H1 (cell line): ENCODE measurements at regions not wholly inside any gene's neighbourhood (a gene's known extent, or its start where the extent isn't known, plus 50 kb on each side); places are given as distances from the start of the nearest gene placed in this dataset.

ENCODE experiments used
- CTCF ChIA-PET: fragments of 300-600 bp; sonication (Branson Sonifier 250); formaldehyde crosslinking; loops from one replicate; lab custom pipeline; 2021; ENCODE audit not compliant: partially characterized antibody; lab: Charles Lee
- POLR2A ChIA-PET: fragments of 300-600 bp; sonication (Branson Sonifier 250); formaldehyde crosslinking; loops from one replicate; lab custom pipeline; 2021; ENCODE audit warnings: inconsistent platforms; ENCODE audit not compliant: partially characterized antibody; lab: Charles Lee
- DNase-seq, 2 experiments: peaks; one replicate each; pipeline versions ENCODE4 v3.0.0 to v3.0.0-alpha.2; 2010 to 2022; ENCODE audit warnings: low spot score in 2 of 2, low read depth in 1 of 2, mixed read lengths in 1 of 2
- FAIRE-seq: peaks from 2 replicates; lab custom pipeline; 2011; peaks lifted over from hg19 to GRCh38; lab: Jason Lieb, UNC
- H2AFZ ChIP-seq: 2 replicates; pipeline ENCODE4 v1.8.1; 2012; ENCODE audit warnings: low read length, inconsistent platforms
- H2AK5ac ChIP-seq: 2 replicates; pipeline ENCODE4 v1.6.1; 2013; ENCODE audit warnings: low read depth, low read length
- H2BK120ac ChIP-seq: replicated peaks from 2 replicates; pipeline ENCODE3; 2013; ENCODE audit warnings: low read depth, low read length, inconsistent platforms
- H2BK12ac ChIP-seq: 2 replicates; pipeline ENCODE4 v1.6.1; 2013; ENCODE audit warnings: low read depth, low read length
- H2BK15ac ChIP-seq: 2 replicates; pipeline ENCODE4 v1.6.1; 2013; ENCODE audit warnings: low read length
- H2BK20ac ChIP-seq: 2 replicates; pipeline ENCODE4 v1.6.1; 2013; ENCODE audit warnings: low read length
- H2BK5ac ChIP-seq: 2 replicates; pipeline ENCODE4 v1.6.1; 2013; ENCODE audit warnings: low read depth, low read length
- H3K14ac ChIP-seq: 2 replicates; pipeline ENCODE4 v1.6.1; 2013; ENCODE audit warnings: inconsistent platforms; ENCODE audit not compliant: insufficient read length
- H3K18ac ChIP-seq: 2 replicates; pipeline ENCODE4 v1.6.1; 2013; ENCODE audit warnings: low read length; ENCODE audit errors: extremely low read depth
- H3K23ac ChIP-seq: 2 replicates; pipeline ENCODE4 v1.6.1; 2013; ENCODE audit warnings: inconsistent platforms; ENCODE audit not compliant: insufficient read length
- H3K23me2 ChIP-seq: 2 replicates; pipeline ENCODE4 v1.6.1; 2013; ENCODE audit warnings: low read depth, low read length
- H3K27ac ChIP-seq: 2 replicates; pipeline ENCODE4 v1.6.1; 2011; ENCODE audit warnings: low read depth, low read length, inconsistent platforms
- H3K27me3 ChIP-seq, 4 experiments: replicated peaks in 1 of 4; 1 replicate in 1 of 4; 2 replicates in 3 of 4; pipeline versions ENCODE4 v1.6.1 to v1.8.1; 2011 to 2013; ENCODE audit warnings: low read length in 3 of 4, mild to moderate bottlenecking in 3 of 4, inconsistent platforms in 2 of 4, mixed read lengths in 2 of 4, moderate library complexity in 1 of 4; ENCODE audit not compliant: control insufficient read depth in 3 of 4, insufficient read depth in 3 of 4; ENCODE audit errors: extremely low read depth in 1 of 4
- H3K36me3 ChIP-seq, 4 experiments: 2 replicates each; pipeline versions ENCODE4 v1.6.1 to v1.8.1; 2011 to 2013; ENCODE audit warnings: mild to moderate bottlenecking in 4 of 4, low read length in 3 of 4, moderate library complexity in 2 of 4, control low read depth in 1 of 4, inconsistent platforms in 1 of 4; ENCODE audit not compliant: insufficient read depth in 4 of 4, control insufficient read depth in 2 of 4
- H3K4ac ChIP-seq: replicated peaks from 2 replicates; pipeline ENCODE3; 2013; ENCODE audit warnings: low read length, low read depth, mixed read lengths, inconsistent platforms; ENCODE audit not compliant: insufficient read length
- H3K4me1 ChIP-seq, 4 experiments: replicated peaks in 1 of 4; 1 replicate in 1 of 4; 2 replicates in 3 of 4; pipeline versions ENCODE4 v1.6.1 to v1.8.1; 2011 to 2013; ENCODE audit warnings: low read length in 3 of 4, inconsistent platforms in 2 of 4, mixed read lengths in 1 of 4; ENCODE audit not compliant: insufficient read depth in 4 of 4, control insufficient read depth in 3 of 4
- H3K4me2 ChIP-seq, 2 experiments: 2 replicates each; pipeline versions ENCODE4 v1.6.1 to v1.8.1; 2011 to 2013; ENCODE audit warnings: low read depth in 2 of 2, low read length in 2 of 2, control low read depth in 1 of 2, inconsistent platforms in 1 of 2, mild to moderate bottlenecking in 1 of 2; ENCODE audit not compliant: insufficient read depth in 1 of 2
- H3K4me3 ChIP-seq, 4 experiments: fragments of 200-600, 300-600 bp in 1 of 4; sonication (generic), shearing (Covaris generic), sonication (Bioruptor Twin) in 1 of 4; 2 replicates each; pipeline versions ENCODE4 v1.5.1 to v1.8.1; 2011 to 2016; ENCODE audit warnings: low read length in 4 of 4, low read depth in 3 of 4, control low read depth in 2 of 4, inconsistent platforms in 2 of 4, mild to moderate bottlenecking in 2 of 4, mixed read lengths in 1 of 4, moderate library complexity in 1 of 4; ENCODE audit not compliant: insufficient read depth in 2 of 4; ENCODE audit errors: extremely low read depth in 1 of 4
- H3K56ac ChIP-seq: replicated peaks from 2 replicates; pipeline ENCODE3; 2013; ENCODE audit warnings: low read depth, mild to moderate bottlenecking, mixed read lengths, low read length, inconsistent platforms; ENCODE audit not compliant: insufficient read length
- H3K79me1 ChIP-seq: 2 replicates; pipeline ENCODE4 v1.6.1; 2013; ENCODE audit warnings: low read depth, low read length, control low read depth
- H3K79me2 ChIP-seq, 2 experiments: 2 replicates each; pipeline versions ENCODE4 v1.6.1 to v1.8.1; 2012 to 2013; ENCODE audit warnings: low read length in 2 of 2, mild to moderate bottlenecking in 2 of 2, inconsistent platforms in 1 of 2; ENCODE audit not compliant: insufficient read depth in 2 of 2, control insufficient read depth in 1 of 2
- H3K9ac ChIP-seq, 4 experiments: replicated peaks in 1 of 4; 1 replicate in 1 of 4; 2 replicates in 3 of 4; pipeline versions ENCODE4 v1.6.1 to v1.8.1; 2011 to 2013; ENCODE audit warnings: low read depth in 3 of 4, low read length in 3 of 4, control low read depth in 2 of 4, mild to moderate bottlenecking in 2 of 4, moderate library complexity in 2 of 4, inconsistent platforms in 1 of 4; ENCODE audit errors: extremely low read depth in 1 of 4
- H3K9me3 ChIP-seq, 2 experiments: 2 replicates each; pipeline versions ENCODE4 v1.6.1 to v1.8.1; 2012 to 2013; ENCODE audit warnings: mild to moderate bottlenecking in 2 of 2, moderate library complexity in 2 of 2, control low read depth in 1 of 2, inconsistent platforms in 1 of 2, low read depth in 1 of 2, low read length in 1 of 2, mixed read lengths in 1 of 2; ENCODE audit not compliant: insufficient read depth in 2 of 2
- H4K20me1 ChIP-seq, 2 experiments: replicated peaks in 1 of 2; 2 replicates each; pipeline versions ENCODE3 to v1.8.1; 2011 to 2013; ENCODE audit warnings: inconsistent platforms in 2 of 2, low read length in 2 of 2, mild to moderate bottlenecking in 1 of 2; ENCODE audit not compliant: insufficient read depth in 2 of 2, control insufficient read depth in 1 of 2
- H4K5ac ChIP-seq: 2 replicates; pipeline ENCODE4 v1.6.1; 2013; ENCODE audit warnings: low read length, low read depth, mixed read lengths, inconsistent platforms; ENCODE audit not compliant: insufficient read length
- H4K8ac ChIP-seq: 2 replicates; pipeline ENCODE4 v1.8.0; 2013; ENCODE audit warnings: mild to moderate bottlenecking, moderate library complexity, low read length, inconsistent platforms; ENCODE audit not compliant: insufficient read depth; ENCODE audit errors: extremely low read depth
- H4K91ac ChIP-seq: replicated peaks from 2 replicates; pipeline ENCODE3; 2013; ENCODE audit warnings: low read length, mixed read lengths, inconsistent platforms; ENCODE audit not compliant: insufficient read length
- CTCF ChIP-seq, 3 experiments: IDR thresholded peaks; 1 replicate in 2 of 3; 2 replicates in 1 of 3; pipeline versions ENCODE4 v1.5.1 to v1.6.1; 2011; ENCODE audit warnings: low read length in 3 of 3, mild to moderate bottlenecking in 3 of 3, inconsistent platforms in 2 of 3, low read depth in 1 of 3, moderate library complexity in 1 of 3; ENCODE audit not compliant: insufficient read depth in 1 of 3; ENCODE audit errors: control extremely low read depth in 1 of 3
- HDAC6 ChIP-seq: IDR thresholded peaks from one replicate; pipeline ENCODE4 v1.7.1; 2012; ENCODE audit warnings: low read depth, mild to moderate bottlenecking, inconsistent platforms, low read length, moderate library complexity
- JUN ChIP-seq: IDR thresholded peaks from 2 replicates; pipeline ENCODE4 v1.6.1; 2011; ENCODE audit warnings: low read depth, mild to moderate bottlenecking, improper control_type of control experiment, low read length
- NANOG ChIP-seq: IDR thresholded peaks from 2 replicates; pipeline ENCODE4 v1.6.1; 2011; ENCODE audit warnings: low read length, low read depth, mild to moderate bottlenecking, inconsistent platforms; ENCODE audit not compliant: insufficient read depth, poor library complexity, severe bottlenecking
- PHF8 ChIP-seq: fragments of 200-600 bp; sonication (generic); conservative IDR thresholded peaks from 2 replicates; pipeline ENCODE4 v1.7.1; 2012; ENCODE audit warnings: low read depth, mild to moderate bottlenecking, inconsistent platforms, low read length, moderate library complexity
- RAD21 ChIP-seq, 2 experiments: IDR thresholded peaks in 1 of 2; conservative IDR thresholded peaks in 1 of 2; 2 replicates each; pipeline ENCODE4 v1.6.1; 2011; ENCODE audit warnings: low read depth in 2 of 2, low read length in 2 of 2, improper control_type of control experiment in 1 of 2, inconsistent platforms in 1 of 2, mild to moderate bottlenecking in 1 of 2, moderate library complexity in 1 of 2
- RBBP5 ChIP-seq: IDR thresholded peaks from 2 replicates; pipeline ENCODE4 v1.7.1; 2012; ENCODE audit warnings: low read depth, mild to moderate bottlenecking, inconsistent platforms, low read length, moderate library complexity, borderline replicate concordance
- RXRA ChIP-seq: IDR thresholded peaks from 2 replicates; pipeline ENCODE4 v1.6.1; 2011; ENCODE audit warnings: low read depth, mild to moderate bottlenecking, low read length, moderate library complexity; ENCODE audit not compliant: insufficient read depth
- WGBS, 2 experiments: shearing (Covaris generic) in 1 of 2; methylation state at CpG; one replicate each; pipeline versions ENCODE4 v1.1.6 to v1.1.7; 2013 to 2015; ENCODE audit warnings: low lambda C conversion rate in 2 of 2, mixed read lengths in 2 of 2, inconsistent platforms in 1 of 2, low coverage in 1 of 2, missing lambda C conversion rate in 1 of 2; ENCODE audit not compliant: insufficient replicate concordance in 2 of 2, insufficient coverage in 1 of 2, insufficient read length in 1 of 2; ENCODE audit errors: extremely low coverage in 1 of 2, missing lambda C conversion rate in 1 of 2; 5-methylcytosine and 5-hydroxymethylcytosine counted together

- CTCF ChIA-PET, result interaction anchor here (0.9 to 2.8 kb wide), 11 partner anchors 8 to 139 kb away, joined by 3 to 11 read pairs (median 4); partner anchors contain the start of gene FABP3
- WGBS, 2 experiments, result 72% methylated on average over 8 of the region's 8 CpGs; no CpG with 5 or more reads in 1 of the 2 experiments
- no peak for TF ChIP-seq JUN
- TF ChIP-seq RBBP5, result no peak
- no peak for TF ChIP-seq NANOG
- TF ChIP-seq CTCF (IDR thresholded peaks at IDR 0.05; ENCODE audit: control extremely low read depth in 1 of 3, insufficient read depth in 1 of 3, low read depth in 1 of 3, low read length in 3 of 3), result no peak
- no peak for TF ChIP-seq PHF8
- no peak for TF ChIP-seq RXRA
- TF ChIP-seq RAD21 (IDR thresholded peaks at IDR 0.05 in 1 of 2, conservative IDR thresholded peaks at IDR 0.05 in 1 of 2; ENCODE audit: low read depth in 2 of 2, low read length in 2 of 2), result no peak
- TF ChIP-seq HDAC6, result no peak
Observed at GRCh38 chr1:31511848-31512615, 64.3 kb upstream of the TINAGL1 start.

More at GRCh38 chr1:31511848-31512615, 64.3 kb upstream of the TINAGL1 start:
- no peak overlapping the region for H2BK120ac ChIP-seq
- no peak overlapping the region for H2AK5ac ChIP-seq
- H2BK12ac ChIP-seq, result no peak overlapping the region
- 0 out of 2 replicates have a peak, but pooled peaks cover 2% of the 10 kb centered on the region for H3K23me2 ChIP-seq
- H3K4ac ChIP-seq, result no peak overlapping the region
- H4K5ac ChIP-seq, result no peak overlapping the region
- no peak overlapping the region for H2BK20ac ChIP-seq
- no peak overlapping the region for H3K4me2 ChIP-seq
- H3K23ac ChIP-seq, result no peak overlapping the region
- no peak overlapping the region for H3K18ac ChIP-seq
- H3K4me1 ChIP-seq, result peaks cover 0 to 1% (median 0%) of the 10 kb centered on the region in 4 experiments; a peak in 2 of 7 replicates
- H2BK5ac ChIP-seq, result no peak overlapping the region
- no peak for DNase-seq
- no peak overlapping the region for H3K27ac ChIP-seq
- no peaks in the 10 kb centered on the region for H3K9me3 ChIP-seq
- no peaks in the 10 kb centered on the region for H3K36me3 ChIP-seq
- H2AFZ ChIP-seq, result no peak overlapping the region
- H4K8ac ChIP-seq, result no peak overlapping the region
- H3K14ac ChIP-seq, result no peak overlapping the region
- H4K20me1 ChIP-seq, result peaks cover 0 to 2% of the 10 kb centered on the region in 2 experiments
- no peaks in the 10 kb centered on the region for H3K79me2 ChIP-seq
- H3K9ac ChIP-seq, result no peak overlapping the region
- no peaks in the 10 kb centered on the region; a peak in 1 of 7 replicates for H3K27me3 ChIP-seq
- no peak overlapping the region for H2BK15ac ChIP-seq
- H3K56ac ChIP-seq, result no peak overlapping the region
- H3K4me3 ChIP-seq, result no peak overlapping the region
- no peak overlapping the region for H4K91ac ChIP-seq
- no peaks in the 10 kb centered on the region for H3K79me1 ChIP-seq
- no peak for FAIRE-seq
- POLR2A ChIA-PET, result interaction anchor here (0.7 to 1.0 kb wide), 3 partner anchors 11 to 341 kb away, joined by 3 read pairs; no protein-coding TSS in a partner anchor
